Posterior vena cava (tissue), 2 donors: ENCODE measurements at regions not wholly inside any gene's neighbourhood (a gene's known extent, or its start where the extent isn't known, plus 50 kb on each side); places are given as distances from the start of the nearest gene placed in this dataset.

Experiments
- DNase-seq: peaks from one replicate; pipeline ENCODE4 v3.0.0-alpha.2; 2020; ENCODE audit warnings: low spot score
- intact Hi-C, 2 donors: fragments of 100-400 bp; cut with DNase I; formaldehyde crosslinking; loops; one replicate each; pipeline versions ENCODE4 v1.14.1 to v1.14.2; 2022 to 2023
- donor health status: DM: yes; HTN: yes; CAD: no.
- donor health status: DM: yes; HTN: yes; CAD: no.

DNA sequence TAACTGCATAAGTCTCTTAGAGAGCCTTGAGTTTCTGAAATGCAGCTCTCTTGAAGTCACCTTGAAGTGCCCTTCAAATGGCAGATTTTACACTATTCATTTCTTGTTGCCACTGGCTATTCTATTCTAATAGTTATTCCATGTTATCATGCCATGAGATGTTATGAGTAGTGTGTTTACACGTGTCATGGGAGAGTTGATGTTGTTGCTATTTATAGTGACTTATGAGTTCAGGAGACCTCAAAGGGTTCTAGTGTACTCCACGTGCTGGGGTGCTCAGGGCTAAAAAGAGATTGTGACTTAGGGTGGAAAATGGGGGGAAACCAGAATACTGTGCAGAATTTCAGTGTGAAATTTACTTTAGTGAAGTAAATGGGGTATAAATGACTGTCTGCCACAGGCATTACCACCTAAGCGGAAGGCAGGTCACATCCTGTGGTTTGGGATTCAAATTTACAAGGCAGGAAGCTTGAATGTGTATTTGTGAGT lies 77.1 kb upstream of the SLC4A4 start:
- intact Hi-C loops = no loop called here
- no peak for DNase-seq

DNA sequence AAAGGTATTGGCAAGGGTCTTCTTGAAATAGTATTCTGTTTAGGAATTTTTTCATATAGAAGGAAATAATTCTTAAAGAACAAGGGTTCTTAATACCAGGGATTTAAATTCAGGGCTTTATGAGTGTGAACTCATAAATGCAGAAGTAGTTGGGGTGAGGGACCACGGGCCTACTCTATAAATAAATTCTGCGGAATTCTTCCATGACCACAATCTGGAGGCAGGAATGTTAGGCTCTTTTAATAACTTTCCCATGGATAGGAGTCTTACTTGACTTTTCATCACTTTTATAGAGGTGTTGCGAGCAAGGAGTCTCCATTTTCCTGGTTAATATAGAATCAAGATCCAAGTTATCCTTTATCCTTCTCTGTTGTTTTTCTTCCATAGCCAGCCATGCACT lies 76.7 kb upstream of the SLC4A4 start:
- no peak for DNase-seq
- intact Hi-C loops = no loop called here

DNA sequence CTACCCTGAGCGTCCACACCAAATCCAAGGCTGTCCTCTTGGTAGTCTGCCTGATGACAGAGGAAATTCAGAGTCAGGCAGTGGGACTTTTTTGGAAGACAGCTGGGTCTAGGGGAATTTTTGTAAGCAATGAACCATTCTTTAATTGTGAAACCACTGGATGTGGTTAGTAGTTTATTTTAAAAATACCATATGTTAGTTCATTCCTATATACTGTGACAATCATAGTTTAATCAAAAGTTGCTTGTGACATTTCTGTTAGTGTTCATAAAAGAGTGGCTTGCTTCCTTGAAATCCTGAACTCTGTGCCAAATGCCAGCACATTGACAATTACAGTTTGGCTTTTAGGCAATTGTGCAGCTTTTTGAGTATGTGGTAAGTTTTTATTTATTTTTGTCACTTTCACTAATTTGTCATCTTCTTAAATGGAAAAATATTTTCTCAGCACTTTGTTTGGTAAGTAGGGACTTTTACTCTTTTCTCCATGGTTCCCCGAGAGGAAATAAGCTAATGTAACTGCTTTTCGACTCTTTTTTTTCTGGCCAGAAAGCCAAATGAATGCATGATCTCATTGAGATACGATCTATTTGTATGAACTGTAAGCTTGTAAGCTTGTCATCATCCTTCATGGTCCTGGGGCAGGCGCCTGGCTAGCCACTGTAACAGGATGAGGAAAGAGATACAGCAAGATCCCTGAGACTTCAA lies 72.6 kb upstream of the SLC4A4 start:
- intact Hi-C loops = no loop called here
- DNase-seq = no peak

DNA sequence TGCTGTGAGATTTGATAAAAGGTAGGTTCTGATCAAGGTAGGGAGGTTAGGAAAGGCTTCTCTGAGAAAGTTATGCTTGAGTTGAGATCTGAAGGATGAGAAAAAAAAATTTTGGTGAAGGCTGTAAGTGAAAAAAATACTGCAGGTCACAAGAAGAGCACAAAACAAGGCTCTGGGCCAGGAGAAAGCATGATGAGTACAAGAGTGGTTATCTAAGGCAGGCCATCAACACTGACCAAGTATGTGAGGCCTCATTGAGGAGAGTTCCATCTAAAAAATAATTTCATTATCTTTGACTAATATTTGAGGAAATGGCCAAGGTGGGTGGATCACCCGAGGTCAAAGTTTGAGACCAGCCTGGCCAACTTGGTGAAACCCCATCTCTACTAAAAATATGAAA lies 71.6 kb upstream of the SLC4A4 start:
- intact Hi-C loops = no loop called here
- no peak for DNase-seq

DNA sequence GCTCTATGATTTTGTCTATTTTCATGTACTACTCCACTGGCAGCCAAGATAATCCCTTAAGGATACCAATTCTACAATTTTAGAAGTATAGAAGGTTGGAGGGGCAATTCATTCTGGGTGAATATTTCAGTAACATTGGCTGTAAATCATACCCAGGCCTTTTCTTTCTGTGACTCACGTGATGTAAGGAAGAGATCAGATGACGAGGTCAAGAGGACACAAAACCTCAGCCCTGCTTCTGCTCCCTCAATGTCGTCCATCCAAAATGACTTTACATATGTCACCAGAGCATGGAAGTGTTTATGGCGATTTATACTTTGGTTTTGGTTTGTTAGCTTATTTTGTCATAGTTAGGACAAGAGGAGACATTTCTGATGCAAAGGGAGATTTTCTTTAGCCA lies 70.7 kb upstream of the SLC4A4 start:
- no peak for DNase-seq
- intact Hi-C loops = no loop called here

DNA sequence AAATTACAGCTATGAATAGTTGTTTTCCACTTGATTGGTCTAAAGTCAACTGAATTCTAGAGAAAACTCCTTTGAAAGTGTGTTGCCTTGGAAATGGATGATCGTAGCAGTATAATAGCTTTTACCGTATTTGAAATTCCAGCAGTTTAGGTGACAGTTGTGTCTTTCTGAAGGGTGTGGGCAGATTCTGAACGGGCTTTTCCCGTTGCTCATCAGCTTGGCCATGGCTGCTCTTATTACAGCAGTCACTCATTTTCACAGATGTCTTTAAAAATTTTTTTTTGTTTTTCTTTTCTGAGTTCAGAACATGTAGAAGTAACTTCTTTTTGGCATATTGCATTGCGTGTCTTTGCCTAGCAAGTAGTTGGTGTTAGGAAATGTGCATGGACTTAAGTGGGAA lies 69.6 kb upstream of the SLC4A4 start:
- DNase-seq = no peak
- intact Hi-C loops = no loop called here

DNA sequence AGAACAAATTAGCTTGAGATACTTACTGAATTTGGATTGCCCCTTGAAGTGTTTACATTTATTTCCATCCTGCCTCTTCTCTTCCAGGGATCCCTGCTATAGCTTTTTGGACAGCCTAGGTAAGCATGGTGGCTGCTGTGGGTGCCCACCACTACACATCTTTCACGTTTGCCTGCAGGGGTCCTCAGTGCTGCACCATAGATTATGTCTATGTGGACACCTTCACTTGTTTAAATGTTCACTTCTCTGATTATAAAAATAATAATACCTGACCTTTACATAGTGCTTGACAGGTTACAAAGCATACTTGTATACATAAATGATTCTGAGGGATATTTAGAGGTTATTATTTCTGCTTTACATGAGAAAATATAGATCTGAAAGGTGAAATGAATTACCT lies 67.9 kb upstream of the SLC4A4 start:
- intact Hi-C loops = no loop called here
- DNase-seq = no peak

DNA sequence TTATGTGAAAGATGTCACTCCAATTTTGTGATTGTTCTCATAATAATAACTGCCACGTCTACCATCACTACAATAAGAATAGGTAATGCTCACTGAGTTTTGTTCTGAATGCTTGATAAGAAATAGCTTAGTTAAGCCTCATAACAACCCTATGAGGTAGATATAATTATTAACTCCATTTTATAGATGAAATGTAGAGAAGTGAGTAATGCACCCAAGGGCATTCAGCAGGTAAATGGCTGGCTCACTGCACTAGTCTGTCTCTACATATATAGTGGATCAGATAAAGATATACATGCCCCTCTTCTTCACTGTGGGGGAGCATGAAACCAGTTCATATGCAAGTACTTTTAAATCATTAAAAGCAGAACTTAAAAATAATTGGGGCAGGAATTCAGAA lies 65.8 kb upstream of the SLC4A4 start:
- no peak for DNase-seq
- intact Hi-C loops = no loop called here

DNA sequence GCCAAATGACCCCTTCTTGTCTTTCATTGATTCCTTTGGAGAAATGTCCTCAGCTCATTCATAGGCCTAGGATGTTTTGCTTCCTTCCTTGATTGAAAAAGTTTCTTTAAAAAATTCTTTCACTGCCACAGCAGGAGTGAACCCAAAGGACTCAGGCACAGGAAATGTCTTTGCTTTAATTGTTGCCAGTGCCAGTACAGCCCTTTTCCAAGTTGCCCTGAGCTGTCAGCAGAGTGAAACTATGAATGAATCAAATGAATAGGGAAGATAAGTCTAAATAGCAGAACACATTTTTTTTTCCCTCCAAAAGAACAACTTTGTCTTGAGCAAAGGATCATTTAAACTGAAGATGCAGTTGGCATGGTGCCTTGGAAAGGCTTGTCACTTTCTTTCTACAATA lies 63.8 kb upstream of the SLC4A4 start:
- intact Hi-C loops = no loop called here
- DNase-seq = no peak

DNA sequence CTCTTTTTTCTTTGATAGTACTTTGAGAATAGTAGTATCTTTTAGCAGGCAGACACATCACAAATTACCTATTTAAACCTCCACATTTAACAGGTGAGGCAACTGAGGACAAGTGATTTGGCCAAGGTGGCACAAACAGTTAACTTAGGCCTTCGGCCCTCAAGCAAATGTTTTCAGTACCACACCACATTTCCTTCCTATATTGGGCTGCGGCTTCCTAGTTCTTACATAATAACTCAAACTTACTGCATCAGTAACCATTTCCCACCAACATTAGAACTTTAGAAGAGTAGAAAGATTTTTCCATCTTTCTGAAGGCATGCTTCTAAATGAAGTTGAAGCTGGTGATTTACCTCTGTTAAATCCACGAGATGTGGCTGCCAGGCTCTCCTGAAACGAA lies 63.2 kb upstream of the SLC4A4 start:
- intact Hi-C loops = no loop called here
- DNase-seq = no peak

DNA sequence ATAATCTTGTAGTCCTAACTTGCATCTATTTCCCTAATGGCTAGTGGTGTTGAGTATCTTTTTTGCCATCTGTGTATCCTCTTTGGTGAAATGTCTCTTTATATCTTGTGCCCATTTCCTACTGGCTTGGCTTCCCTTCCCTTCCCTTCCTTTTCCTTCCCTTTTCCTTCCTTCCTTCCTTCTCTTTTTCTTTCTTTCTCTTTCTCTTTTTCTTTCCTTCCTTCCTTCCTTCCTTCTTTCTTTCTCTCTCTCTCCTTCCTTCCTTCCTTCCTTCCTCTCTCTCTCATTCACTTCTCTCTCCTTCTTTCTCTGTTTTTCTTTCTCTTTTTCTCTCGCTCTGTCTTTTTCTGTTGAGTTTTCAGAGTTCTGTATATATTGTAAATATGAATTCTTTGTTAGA lies 61.5 kb upstream of the SLC4A4 start:
- no peak for DNase-seq
- intact Hi-C loops = no loop called here

DNA sequence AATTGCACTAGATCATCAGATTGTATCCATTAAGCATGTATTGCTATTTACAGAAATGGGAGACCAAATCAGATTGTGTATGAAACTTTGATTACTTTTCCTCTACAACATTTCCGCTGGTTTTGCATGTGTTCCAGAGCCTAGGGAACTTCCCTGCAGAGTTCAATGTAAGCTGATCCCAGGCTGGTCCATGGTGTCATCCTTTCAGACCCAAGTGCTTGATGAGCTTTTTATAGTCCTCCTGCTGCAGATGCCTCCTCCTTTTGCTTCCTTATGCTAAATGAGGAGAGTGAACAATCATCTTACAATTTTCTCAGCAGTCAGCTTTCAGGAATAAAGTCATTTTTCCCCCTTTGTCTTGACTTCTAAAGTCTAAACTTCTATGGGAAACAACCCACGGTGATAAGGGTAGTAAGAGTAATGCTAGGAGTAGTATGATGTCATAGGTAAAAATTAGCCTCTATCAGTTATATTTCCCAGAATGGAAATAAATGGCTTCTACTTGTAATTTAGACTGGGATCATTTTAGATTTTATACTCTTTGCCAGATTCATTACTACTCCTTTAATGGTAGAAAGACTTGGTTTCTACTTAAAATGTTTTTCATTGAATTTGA lies 55.1 kb upstream of the SLC4A4 start:
- DNase-seq = no peak
- intact Hi-C loops = no loop called here

DNA sequence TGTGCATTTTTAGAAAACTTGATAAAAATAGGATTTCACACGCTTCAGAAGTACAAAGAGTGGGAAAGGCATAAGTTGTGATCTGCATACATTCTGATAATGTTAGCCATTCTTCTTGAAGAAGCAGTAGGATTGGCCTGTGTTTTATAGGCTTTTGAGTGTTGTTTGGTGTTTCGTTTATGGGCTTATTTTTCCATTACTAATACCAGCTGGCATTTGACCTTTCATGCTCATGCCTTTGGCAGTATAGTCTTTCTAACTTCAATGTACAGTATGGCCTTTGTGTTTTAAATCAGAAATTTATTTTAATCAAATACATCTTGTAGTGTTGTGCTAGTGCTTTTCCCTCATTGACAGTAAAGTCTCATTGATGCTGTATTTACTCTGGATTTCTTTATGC lies 51.5 kb upstream of the SLC4A4 start:
- no peak for DNase-seq
- intact Hi-C loops = no loop called here

DNA sequence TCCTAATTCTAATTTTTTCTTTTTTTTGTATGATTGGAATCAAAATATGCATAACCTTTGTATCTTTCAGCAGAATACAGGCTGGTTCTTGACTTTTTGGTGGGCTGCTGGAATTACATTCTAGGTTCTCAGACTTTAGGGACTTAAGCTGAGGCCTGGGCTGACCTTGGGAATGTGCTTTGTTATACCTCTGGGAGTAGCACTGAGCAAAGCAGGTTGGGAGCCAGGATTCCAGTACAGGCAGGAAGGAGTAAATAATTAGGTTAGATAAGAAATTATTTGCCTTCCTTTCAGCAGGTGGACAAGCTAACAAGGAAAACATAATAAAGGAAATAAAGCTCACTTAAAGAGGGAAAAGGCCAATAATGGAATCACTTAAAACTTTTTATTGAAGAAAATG lies 49.9 kb upstream of the SLC4A4 start:
- no peak for DNase-seq
- intact Hi-C loops = no loop called here
